NCI-H1436 treated with DMSO at 0.1 percent for 48 hours (cell line): ENCODE measurements at regions not wholly inside any gene's neighbourhood (a gene's known extent, or its start where the extent isn't known, plus 50 kb on each side); places are given as distances from the start of the nearest gene placed in this dataset.

ENCODE experiments used
- DNase-seq: peaks from one replicate; lab custom pipeline; 2025; lab: John Stamatoyannopoulos, UW

GRCh38 chr3:79872483-79872882 is 104.7 kb upstream of the ROBO1 start:
- no peak for DNase-seq

DNA sequence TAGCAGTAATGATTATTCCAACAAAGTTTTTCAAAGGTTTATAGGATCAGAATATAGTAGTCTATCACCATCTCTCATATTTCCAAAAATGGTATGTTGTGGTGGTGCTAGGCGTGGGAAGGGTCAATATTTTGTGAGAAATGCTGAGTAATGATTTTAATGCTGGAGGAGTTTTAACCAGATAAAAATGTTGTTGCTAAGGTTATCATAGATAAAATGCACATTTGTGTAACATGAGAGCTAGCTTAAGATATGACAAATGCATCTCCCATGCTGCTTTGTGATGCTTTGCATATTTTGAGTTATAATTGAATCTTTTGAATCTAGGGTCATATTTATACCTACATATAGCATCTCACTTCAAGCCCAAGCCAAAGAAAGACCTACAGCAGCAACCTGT is 103.9 kb upstream of the ROBO1 start:
- no peak for DNase-seq

GRCh38 chr3:79870313-79870620 is 102.5 kb upstream of the ROBO1 start:
- no peak for DNase-seq

- DNase-seq, result no peak
Measured at GRCh38 chr3:79869461-79870312, 101.9 kb upstream of the ROBO1 start.

DNA sequence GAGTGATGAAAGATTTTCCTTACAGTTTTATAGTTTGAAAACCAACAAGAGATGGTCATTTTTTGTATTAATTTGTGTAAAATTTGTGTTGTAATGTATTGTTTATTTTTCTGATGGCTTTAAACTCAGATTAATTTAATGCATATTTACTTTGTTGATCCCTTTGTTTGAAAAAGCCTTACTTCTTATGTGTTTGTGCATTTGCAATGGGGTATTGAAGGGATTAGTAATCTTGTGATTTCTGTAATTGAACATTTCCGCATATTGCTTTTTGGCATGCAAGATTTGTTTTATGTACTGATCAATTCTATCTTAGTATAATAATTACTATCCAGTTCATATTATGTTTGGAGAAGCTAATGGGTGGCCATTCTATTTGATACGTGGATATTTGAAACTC is 98.4 kb upstream of the ROBO1 start:
- DNase-seq, result no peak

DNA sequence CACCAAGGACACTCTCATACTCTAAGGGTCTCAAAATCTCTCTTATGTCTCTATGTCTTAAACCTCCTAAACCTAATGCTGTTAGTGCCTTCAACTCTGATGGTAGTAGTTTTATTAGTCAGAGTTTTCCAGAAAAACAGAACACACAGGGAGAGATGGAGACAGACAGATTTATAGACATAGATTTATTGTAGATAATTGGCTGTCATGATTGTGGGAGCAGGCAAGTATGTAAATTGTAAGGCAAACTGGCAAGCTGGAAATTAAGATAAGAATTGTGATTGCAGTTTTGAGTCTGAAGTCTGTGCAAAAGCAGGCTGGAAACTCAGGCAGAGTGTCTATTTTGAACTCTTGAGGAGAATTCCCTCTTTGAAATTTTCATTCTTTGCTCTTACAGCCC is 96.3 kb upstream of the ROBO1 start:
- no peak for DNase-seq

GRCh38 chr3:79848876-79849275 is 81.1 kb upstream of the ROBO1 start:
- DNase-seq, result no peak

GRCh38 chr3:79847928-79848327 is 80.1 kb upstream of the ROBO1 start:
- DNase-seq, result no peak

GRCh38 chr3:79846148-79846933 is 78.5 kb upstream of the ROBO1 start:
- DNase-seq, result no peak

- no peak for DNase-seq
Measured at GRCh38 chr3:79845546-79845945, 77.7 kb upstream of the ROBO1 start.

DNA sequence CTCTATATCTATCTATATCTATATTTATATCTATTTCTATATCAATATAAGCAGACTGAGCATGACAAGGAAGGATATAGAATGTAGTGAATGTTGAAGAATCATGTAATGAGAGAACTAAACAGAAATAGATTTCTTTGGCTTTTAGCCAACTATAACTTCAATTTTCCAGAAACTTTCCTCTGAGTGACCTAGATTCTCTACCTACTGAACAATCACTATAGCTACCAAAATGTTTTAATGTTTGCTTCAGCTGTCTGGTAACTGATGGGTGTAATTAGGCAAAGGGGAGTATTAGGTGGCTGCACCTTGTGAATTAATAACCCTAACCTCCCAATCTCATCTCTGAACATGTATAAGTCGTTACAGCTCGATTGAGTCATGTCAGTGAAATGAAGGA is 76.4 kb upstream of the ROBO1 start:
- DNase-seq, result no peak

DNA sequence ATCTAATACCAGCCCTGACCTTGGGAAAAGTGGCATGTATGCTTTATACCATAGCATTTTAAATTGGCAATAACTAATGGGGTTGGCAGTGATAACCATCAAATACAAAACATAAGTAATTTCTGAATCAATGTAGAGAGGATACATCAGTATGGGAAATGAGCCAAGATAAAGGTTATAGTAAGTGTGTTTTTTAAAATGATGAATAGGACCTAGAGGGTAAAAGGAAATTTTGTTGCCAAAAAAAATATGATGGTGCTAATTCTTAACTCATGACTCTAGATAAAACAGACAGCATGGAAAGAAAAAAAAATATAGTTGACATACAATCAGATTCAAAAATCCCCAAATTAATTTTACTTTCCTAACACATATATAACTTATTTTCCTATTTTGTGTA is 75.4 kb upstream of the ROBO1 start:
- DNase-seq, result no peak

GRCh38 chr3:79835701-79836100 is 67.9 kb upstream of the ROBO1 start:
- no peak for DNase-seq

GRCh38 chr3:79824166-79824565 is 56.4 kb upstream of the ROBO1 start:
- DNase-seq, result no peak

DNA sequence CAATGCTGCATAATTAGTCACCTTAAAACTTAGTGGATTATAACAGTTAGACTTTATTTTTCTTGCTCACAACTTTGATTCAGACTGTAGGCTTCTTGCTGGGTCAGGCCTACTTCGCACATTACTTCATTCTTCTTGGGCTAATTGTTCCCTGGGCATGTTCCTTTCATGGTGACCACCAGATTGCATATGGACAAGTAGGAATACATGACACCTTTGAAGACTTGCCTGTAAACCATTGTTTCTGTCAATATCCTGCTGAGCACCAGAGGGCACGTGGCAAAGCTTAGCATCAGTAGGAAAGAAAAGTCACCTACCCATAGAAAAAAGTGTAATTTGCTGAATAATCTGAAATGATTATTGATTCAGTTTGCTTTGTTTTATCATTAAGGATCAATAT is 54.3 kb upstream of the ROBO1 start:
- DNase-seq, result no peak

DNA sequence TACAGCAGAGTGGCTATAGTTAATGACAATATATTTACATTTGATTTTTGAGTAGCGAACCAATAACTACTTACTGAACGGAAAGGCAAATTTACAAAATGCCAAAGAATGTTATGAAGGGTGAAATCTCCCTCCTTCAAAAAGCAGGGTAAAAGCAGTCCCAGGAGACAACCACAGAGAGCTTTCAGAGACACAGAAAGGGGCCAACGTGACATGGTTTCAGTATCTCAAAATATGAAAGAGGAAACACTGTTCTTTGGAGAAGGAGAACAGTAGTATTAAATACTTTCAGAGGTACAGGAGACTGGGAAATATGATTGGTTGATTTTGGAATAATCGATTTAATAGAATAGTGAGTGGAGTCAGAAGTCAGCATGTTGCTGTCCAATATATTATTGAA is 52.3 kb upstream of the ROBO1 start:
- no peak for DNase-seq

- DNase-seq, result no peak
Measured at GRCh38 chr3:79818015-79818414, 50.2 kb upstream of the ROBO1 start.
